ENCODE measurements at regions not wholly inside any gene's neighbourhood (a gene's known extent, or its start where the extent isn't known, plus 50 kb on each side); places are given as distances from the start of the nearest gene placed in this dataset.

DNA sequence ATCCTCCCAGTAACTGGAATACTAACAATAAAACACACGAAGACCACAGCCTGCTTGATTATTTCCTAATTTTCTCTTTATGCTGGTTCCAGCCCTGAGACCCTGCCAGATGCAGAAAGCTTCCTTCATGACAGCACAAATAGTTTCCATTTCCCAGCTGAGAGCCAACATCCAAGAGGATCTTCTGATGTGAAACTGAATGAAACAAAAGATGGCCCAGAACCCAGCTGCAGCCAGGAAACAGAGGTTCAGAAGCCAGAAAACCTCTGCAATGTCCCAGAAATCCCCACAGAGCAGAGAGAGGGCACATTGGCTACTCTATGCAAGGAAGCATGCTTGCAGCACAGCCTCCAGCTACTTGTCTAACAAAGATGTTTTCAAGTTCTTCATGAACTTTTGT, 61.8 kb upstream of the PLEKHG1 start:
- no peak overlapping the region for H3K4me3 ChIP-seq
- H3K27ac ChIP-seq, result no peak overlapping the region
- peak; percentile 53 to 56 for DNase-seq
- H3K4me1 ChIP-seq, result no peaks in the 10 kb centered on the region
- intact Hi-C loops (cut with DNase I), result no loop called here
- no peaks in the 10 kb centered on the region for H3K36me3 ChIP-seq (ENCODE audit: insufficient read depth in 1 of 2, low read depth in 1 of 2)
- H3K9me3 ChIP-seq, result no peaks in the 10 kb centered on the region
- WGBS, 3 donors, result 11 to 17% (median 12%) methylated on average over 1 of the region's 1 CpG
- peaks cover 0 to 4% (median 0%) of the 10 kb centered on the region in 3 donors for H3K27me3 ChIP-seq (ENCODE audit: insufficient read depth in 3 of 3, low read length in 2 of 3)
- TF ChIP-seq, protein P1, sequence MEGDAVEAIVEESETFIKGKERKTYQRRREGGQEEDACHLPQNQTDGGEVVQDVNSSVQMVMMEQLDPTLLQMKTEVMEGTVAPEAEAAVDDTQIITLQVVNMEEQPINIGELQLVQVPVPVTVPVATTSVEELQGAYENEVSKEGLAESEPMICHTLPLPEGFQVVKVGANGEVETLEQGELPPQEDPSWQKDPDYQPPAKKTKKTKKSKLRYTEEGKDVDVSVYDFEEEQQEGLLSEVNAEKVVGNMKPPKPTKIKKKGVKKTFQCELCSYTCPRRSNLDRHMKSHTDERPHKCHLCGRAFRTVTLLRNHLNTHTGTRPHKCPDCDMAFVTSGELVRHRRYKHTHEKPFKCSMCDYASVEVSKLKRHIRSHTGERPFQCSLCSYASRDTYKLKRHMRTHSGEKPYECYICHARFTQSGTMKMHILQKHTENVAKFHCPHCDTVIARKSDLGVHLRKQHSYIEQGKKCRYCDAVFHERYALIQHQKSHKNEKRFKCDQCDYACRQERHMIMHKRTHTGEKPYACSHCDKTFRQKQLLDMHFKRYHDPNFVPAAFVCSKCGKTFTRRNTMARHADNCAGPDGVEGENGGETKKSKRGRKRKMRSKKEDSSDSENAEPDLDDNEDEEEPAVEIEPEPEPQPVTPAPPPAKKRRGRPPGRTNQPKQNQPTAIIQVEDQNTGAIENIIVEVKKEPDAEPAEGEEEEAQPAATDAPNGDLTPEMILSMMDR (IDR thresholded peaks at IDR 0.05), result no peak
- peak in 3 of 4 donors; percentile 23 to 56 (median 54) for ATAC-seq

DNA sequence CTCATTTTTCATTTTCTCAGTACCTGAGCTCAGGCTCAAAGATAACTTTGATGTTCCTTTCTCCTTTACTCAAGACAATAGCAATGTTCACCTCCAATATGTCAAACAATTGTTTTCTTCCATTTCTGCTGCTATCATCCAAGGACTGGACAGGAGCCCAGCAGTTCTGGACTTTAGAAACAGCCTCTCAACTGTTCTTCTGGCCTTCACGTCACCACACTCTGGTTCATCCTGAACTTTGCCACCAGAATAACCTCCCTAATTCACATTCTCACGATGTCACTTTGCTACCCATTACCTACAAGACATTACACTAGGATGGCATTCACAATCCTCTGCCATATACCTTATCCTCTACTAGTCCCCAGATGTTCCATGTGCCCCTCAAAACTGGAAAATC, 60.6 kb upstream of the PLEKHG1 start:
- intact Hi-C loops (cut with DNase I), result no loop called here
- TF ChIP-seq, protein P1 (IDR thresholded peaks at IDR 0.05), result no peak
- ATAC-seq (no peak), DNase-seq (no peak)
- H3K27ac ChIP-seq, result no peak overlapping the region
- H3K4me3 ChIP-seq, result no peak overlapping the region
- 93 to 98% (median 98%) methylated on average over 2 of the region's 2 CpGs for WGBS, 3 donors
- H3K27me3 ChIP-seq (ENCODE audit: insufficient read depth in 3 of 3, low read length in 2 of 3), result peaks cover 0 to 4% (median 0%) of the 10 kb centered on the region in 3 donors
- no peaks in the 10 kb centered on the region for H3K4me1 ChIP-seq
- no peaks in the 10 kb centered on the region for H3K9me3 ChIP-seq
- H3K36me3 ChIP-seq (ENCODE audit: insufficient read depth in 1 of 2, low read depth in 1 of 2), result no peaks in the 10 kb centered on the region

DNA sequence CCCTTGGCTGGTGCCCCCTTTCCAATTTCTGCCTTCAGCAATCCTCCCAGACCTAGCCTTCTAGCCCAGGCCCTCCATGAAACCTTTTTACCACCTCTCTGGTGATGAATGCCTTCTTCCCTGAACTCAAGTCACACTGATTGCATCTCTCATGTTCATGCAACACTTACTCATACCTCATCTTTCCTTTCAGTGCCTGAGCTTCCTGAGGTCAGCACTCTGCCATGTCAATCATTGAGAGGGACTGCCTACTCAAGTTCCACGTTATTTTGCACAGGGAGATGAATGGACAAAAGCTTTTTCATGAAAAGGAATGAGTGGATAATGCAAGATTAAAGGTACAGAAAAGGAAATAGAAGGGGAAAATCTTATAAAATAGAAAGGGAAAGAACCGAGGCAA, 60.1 kb upstream of the PLEKHG1 start:
- intact Hi-C loops (cut with DNase I), result no loop called here
- Histone ChIP-seq H3K27me3 (ENCODE audit: insufficient read depth in 3 of 3, low read length in 2 of 3) (peaks cover 0 to 4% (median 0%) of the 10 kb centered on the region in 3 donors), H3K9me3 (no peaks in the 10 kb centered on the region), H3K27ac (no peak overlapping the region), H3K4me3 (no peak overlapping the region), H3K36me3 (ENCODE audit: insufficient read depth in 1 of 2, low read depth in 1 of 2) (no peaks in the 10 kb centered on the region), H3K4me1 (no peaks in the 10 kb centered on the region)
- ATAC-seq, result no peak
- TF ChIP-seq, protein P1 (IDR thresholded peaks at IDR 0.05), result no peak
- 58 to 67% (median 66%) methylated on average over 2 of the region's 2 CpGs for WGBS, 3 donors
- DNase-seq, result no peak

DNA sequence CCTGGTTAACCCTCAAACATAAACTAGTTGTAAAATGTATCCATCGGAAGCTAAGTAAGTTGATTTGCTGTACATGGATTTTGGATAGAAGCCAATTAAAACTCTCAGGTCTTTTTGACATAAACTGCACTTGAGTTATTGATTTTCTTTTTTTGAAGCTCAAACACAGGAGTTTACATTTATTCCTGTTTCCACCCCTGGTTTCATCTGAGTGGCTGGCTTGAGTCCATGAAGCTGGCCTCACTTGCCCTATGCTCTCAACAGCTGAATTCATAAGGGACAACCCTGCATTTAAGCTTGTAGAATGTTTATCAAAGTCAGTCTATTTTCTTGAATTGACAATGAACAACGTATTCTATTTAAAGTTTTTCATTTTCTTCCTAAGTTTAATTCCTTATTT, 58.1 kb upstream of the PLEKHG1 start:
- peaks cover 0 to 4% (median 2%) of the 10 kb centered on the region in 3 donors for H3K27me3 ChIP-seq (ENCODE audit: insufficient read depth in 3 of 3, low read length in 2 of 3)
- H3K4me3 ChIP-seq, result no peak overlapping the region
- no peak overlapping the region for H3K27ac ChIP-seq
- no peak for ATAC-seq
- no peak for DNase-seq
- TF ChIP-seq, protein P1 (IDR thresholded peaks at IDR 0.05), result no peak
- H3K36me3 ChIP-seq (ENCODE audit: insufficient read depth in 1 of 2, low read depth in 1 of 2), result no peaks in the 10 kb centered on the region
- H3K9me3 ChIP-seq, result no peaks in the 10 kb centered on the region
- no peaks in the 10 kb centered on the region for H3K4me1 ChIP-seq
- intact Hi-C loops (cut with DNase I), result no loop called here
- WGBS, 3 donors, result 39 to 44% (median 39%) methylated on average over 2 of the region's 2 CpGs

DNA sequence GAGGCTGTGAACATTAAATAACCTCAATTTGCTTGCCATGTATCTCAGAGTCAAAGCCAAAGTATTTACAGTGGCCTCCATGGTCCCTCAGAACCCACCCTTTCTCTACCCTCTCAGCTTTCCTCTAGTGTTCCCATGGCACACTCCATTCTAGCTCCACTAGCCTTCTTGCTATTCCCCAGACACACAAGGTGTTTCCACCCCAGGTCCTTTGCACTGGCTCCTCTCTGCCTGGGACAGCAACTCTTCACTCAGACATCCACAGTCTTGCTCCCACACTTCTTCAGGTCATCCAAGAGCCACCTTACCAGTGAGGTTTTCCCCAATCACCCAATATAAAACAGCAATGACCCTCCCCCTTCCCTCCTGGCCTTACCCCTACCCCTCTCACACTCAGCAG, 56.5 kb upstream of the PLEKHG1 start:
- DNase-seq, result no peak
- Histone ChIP-seq H3K36me3 (ENCODE audit: insufficient read depth in 1 of 2, low read depth in 1 of 2) (no peaks in the 10 kb centered on the region), H3K9me3 (no peaks in the 10 kb centered on the region), H3K4me3 (no peak overlapping the region), H3K4me1 (no peaks in the 10 kb centered on the region), H3K27me3 (ENCODE audit: insufficient read depth in 3 of 3, low read length in 2 of 3) (peaks cover 0 to 4% (median 2%) of the 10 kb centered on the region in 3 donors), H3K27ac (no peak overlapping the region)
- TF ChIP-seq, protein P1 (IDR thresholded peaks at IDR 0.05), result no peak
- no peak for ATAC-seq
- intact Hi-C loops (cut with DNase I), result no loop called here

All from psoas muscle (tissue), 7 donors.